GM18861 (cell line): ENCODE measurements at regions not wholly inside any gene's neighbourhood (a gene's known extent, or its start where the extent isn't known, plus 50 kb on each side); places are given as distances from the start of the nearest gene placed in this dataset.
"Not testable (repeated sequence)": the region's sequence is repeated elsewhere in the genome, so short reads cannot be mapped to it uniquely, and the experiment has no call there.

Source experiments
- ATAC-seq: cut with Tn5 transposase; IDR thresholded peaks from one replicate; pipeline ENCODE4 v1.9.1; 2021; ENCODE audit not compliant: unreplicated experiment

DNA sequence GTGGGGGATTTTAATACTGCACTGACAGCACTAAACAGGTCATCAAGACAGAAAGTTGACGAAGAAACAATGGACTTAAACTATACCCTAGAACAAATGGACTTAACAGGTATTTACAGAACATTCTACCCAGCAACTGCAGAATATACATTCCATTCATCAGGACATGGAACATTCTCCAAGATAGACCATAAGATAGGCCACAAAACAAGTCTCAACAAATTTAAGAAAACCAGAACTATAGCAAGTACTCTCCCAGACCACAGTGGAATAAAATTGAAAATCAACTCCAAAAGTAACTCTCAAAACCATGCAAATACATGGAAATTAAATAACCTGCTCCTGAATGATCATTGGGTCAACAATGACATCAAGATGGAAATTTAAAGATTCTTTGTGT, 218.3 kb downstream of the SYK start:
- ATAC-seq = not testable (repeated sequence)

DNA sequence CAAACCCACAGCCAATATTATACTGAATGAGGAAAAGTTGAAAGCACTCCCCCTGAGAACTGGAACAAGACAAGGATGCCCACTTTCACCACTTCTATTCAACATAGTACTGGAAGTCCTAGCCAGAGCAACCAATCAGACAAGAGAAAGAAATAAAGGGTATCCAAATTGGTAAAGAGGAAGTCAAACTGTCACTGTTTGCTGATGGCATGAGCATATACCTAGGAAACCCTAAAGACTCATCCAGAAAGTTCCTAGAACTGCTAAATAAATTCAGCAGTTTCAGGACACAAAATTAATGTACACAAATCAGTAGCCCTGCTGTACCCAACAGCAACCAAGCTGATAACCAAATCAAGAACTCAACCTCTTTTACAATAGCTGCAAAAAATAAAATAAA, 220.0 kb downstream of the SYK start:
- ATAC-seq = not testable (repeated sequence)

DNA sequence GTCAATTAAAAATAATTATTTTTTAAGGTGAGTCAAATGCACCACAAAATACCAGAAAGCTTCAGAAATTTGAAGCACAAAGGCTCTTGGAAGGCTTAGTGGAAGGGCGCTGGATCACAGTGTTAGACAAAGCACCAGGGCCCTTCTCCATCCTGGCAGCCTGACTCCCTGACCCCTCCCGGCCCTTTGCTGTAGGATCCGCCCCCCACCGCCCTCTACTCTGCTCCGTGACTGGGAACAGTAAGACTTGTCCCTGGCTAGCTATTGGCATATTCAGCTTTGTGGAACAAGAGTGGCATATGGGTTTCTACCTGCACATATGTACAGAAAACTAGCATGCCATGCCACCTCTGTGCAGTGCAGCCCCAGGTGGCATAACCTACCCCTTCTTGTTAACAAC, 222.1 kb downstream of the SYK start:
- ATAC-seq = no peak

DNA sequence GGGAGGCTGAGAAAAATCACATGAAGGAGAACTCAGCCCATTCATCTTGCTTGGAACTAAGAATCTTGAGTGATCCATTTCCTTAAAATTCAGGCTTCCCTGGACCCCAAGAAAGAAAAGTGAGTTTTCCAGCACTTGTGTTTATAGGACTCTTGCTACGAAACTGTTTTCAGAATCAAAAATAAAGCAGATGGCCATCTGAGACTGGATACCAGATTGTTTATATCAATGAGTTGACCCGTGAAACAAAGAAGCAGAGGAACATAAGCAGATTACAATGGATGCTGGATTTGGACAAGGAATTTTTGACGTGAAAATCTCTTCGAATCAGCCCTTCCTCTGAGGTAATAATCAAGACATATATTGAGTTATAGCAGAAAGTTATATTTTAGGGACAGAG, 223.2 kb downstream of the SYK start:
- ATAC-seq = no peak

DNA sequence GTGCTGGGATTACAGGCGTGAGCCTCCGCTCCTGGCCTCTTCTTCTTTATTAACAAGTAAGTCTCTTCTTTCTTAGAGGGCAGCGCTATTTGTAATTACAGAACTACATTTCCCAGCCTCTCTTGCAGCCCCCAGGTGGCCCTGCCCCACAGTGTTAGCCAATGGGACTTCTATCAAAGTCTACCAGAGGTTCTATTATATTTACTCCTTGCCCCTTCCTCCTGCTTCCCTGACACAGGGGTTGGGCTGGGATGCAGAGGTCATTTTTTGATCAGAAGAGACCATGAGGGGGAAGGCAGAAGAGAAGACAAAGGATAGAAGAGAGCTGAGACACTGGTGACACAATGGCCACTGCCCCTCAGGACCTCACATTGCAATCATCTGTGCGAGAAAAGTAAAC, 224.2 kb downstream of the SYK start:
- no peak for ATAC-seq

DNA sequence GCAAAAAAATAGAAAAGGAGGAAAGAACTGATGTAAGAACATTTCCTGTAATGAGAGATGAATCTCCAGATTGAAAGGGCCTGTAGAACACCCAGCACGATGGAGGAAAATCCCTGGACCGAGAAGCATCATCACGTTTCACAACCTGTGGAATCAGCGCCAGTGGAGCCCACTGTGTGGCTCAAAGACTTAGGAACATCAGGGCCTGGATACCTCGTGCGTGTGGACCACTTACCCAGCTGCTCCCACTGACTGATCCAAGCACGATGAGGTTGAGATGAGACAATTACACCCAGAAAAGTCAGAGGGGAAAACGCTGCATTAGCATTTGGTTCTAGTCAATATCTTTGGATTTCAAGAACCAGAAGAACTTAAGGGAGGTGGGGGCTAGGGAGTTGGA, 224.6 kb downstream of the SYK start:
- no peak for ATAC-seq

DNA sequence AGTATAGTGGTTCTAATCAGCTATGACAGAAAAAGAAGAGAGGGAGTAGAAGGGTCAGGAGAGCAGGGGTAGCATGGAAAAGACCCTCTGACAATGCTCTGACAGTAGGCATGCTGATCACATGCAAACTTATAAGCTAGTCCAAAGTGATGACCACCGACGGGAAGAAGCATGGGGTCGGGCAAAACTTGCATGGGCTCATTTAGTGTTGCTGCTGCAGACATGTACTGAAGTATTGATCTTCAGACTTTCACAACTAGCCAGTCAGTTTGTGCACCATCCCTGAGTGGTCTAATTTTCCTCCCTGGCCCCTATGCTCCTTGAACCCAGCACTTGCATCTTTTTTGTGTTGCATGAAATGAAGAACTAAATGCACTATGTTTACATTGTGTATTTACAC, 225.4 kb downstream of the SYK start:
- ATAC-seq = no peak

DNA sequence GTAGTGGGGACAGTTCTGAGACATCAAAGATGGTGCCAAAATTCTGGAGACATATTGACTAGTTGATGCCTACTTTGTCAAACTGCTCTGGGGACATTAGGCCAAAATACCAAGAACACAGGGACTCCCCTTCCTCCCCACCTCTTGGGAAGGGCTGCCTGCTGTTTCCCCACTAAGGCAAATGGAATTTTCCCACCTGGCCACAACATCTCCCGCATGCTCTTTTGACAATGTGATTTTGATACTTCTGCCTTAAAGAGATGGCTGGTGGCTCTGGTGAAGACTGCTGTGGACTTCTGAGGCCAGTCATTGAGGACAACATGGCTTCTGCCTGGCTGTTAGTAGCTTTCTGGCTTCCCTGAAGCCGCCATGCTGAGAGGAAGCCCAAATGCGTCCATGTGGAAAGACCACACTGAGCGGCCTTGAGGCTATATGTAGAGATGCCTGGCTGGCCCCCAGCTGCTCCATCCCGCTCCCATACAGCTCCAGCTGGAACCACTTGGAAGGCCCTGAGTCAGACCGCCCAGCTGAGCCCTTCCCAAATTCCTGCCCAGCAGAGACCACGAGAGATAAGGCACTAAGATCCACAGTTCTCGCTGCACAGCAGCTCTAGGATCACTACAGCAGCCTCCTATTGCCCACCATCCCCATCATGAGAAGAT, 226.7 kb downstream of the SYK start:
- no peak for ATAC-seq

DNA sequence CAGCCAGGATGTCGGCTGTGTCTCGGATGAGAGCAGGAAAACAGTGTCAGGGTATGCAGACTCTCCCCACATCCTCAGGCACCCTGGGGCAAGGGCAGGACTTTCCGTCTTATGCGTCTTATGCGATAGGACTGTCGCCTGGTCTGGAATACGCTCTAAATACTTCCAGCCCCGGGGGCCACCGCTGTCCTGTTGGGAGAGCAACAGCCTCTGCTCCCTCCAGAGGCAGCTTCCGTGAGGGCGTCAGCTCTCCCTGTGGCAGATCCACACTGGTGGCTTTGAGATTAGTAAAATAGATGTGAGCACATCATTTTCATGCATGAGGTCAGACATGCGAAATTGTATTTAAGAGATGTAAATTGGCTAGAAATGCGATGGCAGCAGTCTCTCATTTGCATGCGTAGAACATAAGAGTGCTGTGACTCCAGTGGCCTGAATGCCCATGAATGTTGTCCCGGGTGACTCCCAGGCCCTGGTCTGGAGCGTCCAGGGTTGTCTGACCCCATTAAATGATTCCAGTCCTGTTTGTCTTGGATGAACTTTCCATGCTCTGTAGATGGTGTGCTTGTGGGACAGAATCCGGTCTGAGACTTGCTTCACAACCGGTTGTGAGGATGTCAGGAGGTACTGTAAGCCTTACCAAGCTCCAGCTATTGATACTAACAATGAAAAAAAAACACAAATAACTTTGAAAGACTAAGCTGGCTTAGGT, 228.2 kb downstream of the SYK start:
- ATAC-seq = no peak

DNA sequence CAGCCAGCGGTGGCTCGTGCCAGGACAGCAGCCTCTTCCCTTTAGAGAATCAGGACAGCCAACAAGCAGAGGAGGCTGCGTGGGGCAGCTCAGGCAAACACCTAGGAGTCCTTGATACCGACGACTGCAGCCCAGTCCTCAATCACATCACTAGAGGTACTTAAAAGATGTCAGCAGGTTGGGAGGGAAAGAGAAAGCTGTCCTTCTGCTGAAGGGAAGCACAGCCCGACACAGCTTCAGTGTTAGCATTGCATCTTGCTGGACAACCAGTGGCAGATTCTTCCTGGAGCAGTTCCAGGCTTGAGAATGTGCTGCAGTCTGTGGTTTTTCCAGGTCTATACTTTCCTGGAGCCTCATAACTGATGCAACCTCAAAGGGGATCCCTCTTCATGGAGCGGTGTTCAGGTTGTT, 230.5 kb downstream of the SYK start:
- ATAC-seq = no peak

DNA sequence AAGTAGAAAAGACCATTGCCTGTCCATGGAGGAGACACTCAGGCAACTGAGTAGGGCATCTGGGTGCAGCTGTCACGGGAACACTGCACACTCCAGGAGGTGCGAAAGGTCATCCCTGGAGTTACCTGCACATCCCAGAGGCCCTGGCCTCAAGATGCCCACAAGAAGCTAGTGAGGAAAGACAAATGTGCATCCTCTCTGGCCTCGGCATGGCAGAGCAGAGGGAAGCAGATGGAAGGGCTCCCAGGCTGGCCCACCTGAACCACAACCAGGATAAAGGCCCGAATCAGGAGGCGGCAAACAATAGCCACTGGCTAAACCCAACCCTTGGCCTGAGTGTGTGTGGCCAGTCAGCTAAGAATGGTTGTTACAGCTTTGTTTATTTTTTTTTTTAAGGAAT, 231.7 kb downstream of the SYK start:
- no peak for ATAC-seq

DNA sequence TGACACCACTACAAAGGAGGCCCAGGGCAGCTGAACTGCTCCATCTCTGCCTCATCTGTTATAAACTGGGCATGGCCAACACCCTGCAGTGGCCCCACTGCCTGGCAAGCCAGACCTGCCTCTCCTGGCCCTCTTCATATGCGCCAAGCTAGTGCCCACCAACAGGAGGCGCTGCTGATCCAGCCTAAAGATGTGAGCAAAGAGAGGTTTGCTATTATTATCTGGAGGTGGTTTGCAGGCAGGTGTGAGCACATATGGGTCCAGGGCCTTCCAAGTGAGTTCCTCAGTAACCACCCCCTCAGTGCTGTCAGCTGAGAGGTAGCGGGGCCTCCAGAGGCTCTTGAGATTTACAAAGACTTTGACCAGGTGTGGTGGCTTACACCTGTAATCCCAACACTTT, 232.2 kb downstream of the SYK start:
- no peak for ATAC-seq

DNA sequence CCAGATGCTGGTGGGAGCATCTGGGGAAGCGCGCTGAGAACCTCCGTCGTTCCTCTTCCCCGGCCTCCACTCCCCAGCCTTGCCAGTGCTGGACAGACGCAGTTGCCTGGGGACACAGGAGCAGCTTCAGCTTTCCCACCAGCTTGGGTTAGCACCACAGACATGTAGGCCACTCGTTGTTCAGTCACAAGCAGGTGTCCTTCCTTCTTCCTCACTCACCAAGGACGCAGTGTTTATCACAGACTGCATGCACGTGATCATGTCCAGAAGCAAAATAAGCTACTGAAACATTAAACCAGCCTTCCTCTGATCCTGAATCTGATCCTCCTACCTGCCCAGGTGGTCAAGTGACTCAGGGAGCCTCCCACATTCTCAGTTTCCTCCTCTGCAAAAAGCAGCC, 232.9 kb downstream of the SYK start:
- ATAC-seq = no peak

DNA sequence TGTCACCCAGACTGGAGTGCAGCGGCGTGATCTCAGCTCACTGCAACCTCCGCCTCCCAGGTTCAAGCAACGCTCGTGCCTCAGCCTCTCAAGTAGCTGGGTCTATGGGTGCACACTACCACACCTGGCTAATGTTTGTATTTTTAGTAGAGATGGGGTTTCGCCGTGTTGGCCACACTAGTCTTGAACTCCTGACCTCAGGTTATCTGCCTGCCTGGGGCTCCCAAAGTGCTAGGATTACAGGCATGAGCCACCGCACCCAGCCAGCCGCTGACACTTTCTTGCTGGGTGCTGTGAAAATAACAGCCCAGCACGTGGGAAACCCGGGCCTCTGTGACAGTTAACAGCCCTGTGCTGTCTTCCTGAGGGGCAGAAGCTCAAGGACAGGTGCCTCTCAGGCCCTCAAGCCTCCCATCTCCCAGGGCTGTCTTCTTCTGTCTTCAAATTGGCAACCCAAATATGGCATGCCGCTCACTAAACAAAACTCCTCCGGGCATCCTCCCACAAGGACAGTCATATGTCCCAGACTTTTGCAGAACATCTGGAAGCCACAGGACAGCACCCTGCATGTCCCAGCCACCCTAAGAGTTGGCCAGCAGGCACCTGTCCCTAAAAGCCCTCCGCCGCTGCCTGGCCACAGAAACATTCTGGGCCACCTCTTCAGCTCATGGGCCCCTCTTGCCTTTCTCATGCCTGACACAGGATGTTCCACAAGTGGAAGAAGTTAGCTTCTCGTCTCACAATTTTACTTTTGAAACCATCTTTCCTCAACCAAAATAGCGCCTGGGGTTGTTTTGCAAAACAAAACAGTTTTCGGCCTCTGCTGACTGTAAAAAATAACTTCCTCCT, 233.6 kb downstream of the SYK start:
- no peak for ATAC-seq

DNA sequence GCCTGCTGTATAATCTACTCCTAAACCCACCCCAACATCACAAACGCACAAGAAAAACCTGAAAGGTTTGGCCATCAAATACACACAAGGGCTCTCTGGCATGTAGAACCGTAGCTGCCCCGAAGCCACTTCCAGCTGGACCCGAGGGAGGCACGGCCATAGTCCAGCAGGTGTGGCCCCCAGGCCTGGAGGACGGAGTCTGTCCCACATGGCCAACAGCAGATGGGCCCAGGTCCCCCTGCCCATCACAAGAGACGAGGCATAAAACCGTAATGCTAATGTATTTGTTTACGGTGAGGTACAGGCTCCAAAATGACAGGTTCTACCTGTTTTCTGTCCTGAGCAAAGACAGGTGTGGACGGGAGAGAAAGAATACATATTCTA, 234.2 kb downstream of the SYK start:
- no peak for ATAC-seq

DNA sequence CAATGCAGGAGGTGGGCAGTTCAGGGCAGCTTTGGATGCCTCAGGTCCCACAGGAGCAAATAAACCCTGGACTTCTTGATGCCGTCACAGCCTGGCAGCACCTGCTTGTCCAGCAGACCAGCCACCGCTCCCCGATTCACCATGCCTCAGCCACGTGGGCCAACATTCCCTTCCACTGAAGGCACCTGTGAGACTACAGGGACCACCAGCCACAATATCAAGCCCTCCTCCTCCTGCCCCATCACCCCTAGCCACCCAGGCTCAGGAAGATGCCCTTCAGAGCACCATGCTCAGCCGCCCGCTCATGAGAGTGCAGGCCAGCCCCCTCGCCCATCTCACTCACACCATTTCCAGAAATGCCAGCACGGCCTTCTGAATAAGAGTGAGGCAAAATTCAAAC, 234.7 kb downstream of the SYK start:
- no peak for ATAC-seq

DNA sequence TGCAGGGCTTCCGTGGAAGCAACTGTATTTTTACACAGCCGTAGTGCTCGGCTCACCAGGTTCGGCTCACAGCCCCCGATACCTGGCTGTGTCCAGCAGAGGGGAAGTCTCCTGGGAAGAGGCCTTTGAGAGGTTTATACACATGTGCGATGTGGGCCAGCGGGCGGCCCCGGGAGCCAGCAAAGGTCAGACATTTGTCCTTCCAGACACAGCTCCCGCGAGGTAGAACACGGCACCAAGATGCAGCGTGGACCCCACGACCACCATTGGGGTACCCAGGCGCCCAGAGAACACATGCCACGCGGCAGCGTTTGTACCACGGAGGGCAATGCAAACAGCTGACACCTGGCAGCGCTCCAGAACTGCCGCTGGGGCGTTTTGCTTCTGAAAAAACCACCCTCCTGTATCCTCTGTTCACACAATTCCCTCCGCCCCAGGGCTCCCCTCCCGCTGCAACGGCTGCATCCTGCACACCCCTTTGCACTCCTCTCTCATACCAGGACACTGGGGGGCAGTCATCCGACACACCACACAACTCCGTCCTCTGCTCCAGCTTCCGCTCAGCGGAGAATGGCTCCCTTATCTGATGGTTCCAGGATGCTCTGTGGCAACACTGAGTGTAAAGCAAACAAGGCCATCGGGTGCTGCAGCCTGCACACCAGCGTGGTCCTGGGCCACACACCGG, 235.3 kb downstream of the SYK start:
- peak; percentile 57 for ATAC-seq

DNA sequence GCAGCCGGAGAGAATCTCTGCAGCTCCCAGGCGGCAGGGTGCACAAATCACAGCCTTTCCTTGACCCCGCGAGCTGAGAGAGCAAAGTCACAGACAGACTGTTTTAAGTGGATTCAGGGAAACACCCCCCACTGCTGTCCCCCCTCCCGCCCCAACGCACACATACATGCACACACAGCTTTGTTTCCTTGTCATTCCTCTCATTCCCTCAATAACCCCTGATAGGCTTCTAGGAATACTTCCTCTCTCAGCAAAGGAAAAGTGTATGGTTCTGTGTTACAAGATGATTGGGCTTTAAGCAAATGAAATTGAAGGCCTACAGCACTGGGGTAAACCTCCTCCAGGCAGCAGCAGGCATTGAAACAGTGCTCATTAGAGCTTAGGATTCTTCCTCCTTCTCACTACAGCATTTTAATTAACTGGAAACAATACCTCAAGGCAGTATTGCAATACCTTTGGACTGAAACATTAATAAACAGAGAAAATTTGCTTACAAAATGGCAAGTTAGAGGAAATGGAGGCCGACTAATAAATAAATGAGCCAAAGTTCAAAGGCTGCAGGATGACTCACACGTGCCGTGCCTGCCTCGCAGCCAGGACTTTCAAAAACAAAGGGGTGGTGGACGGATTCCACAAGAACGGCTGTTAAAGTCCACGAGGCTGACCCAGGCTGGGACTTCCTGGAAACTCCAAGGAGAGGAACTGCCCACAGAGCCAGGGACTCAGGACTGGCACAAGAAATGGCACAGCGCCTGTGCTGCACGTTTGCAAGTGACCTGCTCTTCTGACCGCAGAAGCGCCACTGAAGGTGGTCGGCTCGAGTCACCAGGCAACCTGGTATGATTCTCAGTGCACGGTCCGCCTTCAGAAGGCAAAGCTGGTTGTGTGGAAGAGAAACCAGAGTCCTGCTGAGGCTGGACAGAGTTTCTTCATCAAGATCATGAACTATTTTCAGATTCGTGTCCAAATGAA, 236.2 kb downstream of the SYK start:
- ATAC-seq = no peak

DNA sequence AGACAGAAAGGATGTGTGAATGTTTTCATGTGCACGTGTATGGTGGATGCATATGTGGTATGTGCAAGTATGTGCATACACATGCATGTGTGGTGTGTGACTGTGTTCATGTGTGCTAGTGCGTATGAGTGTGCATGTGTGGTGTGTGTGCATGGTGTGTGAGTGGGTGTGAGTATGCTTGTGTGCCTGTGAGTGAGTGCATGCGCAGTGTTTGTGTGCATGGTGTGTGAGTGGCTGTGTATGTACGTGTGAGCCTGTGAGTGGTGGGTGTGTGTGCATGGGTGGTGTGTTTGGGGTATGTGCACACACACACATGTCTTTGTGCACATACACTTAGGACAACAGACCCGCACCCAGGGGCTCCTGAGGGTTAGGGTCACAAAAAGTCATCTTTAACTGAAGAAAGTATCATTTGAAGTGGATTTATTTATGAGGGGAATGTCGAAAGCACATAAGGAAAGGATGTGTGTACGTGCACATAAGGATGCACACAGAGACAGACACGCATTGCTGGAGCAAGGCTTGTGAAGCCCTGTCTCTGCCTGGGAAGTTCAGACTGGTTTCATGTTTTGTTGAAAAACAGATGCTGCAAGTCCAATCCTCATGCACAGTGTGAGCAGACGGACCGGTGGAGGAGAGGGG, 237.0 kb downstream of the SYK start:
- ATAC-seq = no peak
